Panc1 (cell line): ENCODE measurements at regions not wholly inside any gene's neighbourhood (a gene's known extent, or its start where the extent isn't known, plus 50 kb on each side); places are given as distances from the start of the nearest gene placed in this dataset.

ENCODE experiments used
- CTCF ChIP-seq: fragments of 450-650 bp; IDR thresholded peaks from 2 replicates; pipeline ENCODE4 v1.5.1; 2017; ENCODE audit warnings: mild to moderate bottlenecking
- POLR2AphosphoS5 ChIP-seq: IDR thresholded peaks from 2 replicates; pipeline ENCODE4 v1.6.1; 2012; ENCODE audit warnings: mild to moderate bottlenecking, low read depth, low read length, moderate library complexity
- SIN3A ChIP-seq: IDR thresholded peaks from 2 replicates; pipeline ENCODE4 v1.6.1; 2012; ENCODE audit warnings: low read depth, mild to moderate bottlenecking, low read length, moderate library complexity, borderline replicate concordance; ENCODE audit not compliant: insufficient read depth

- TF ChIP-seq CTCF (no peak), SIN3A (no peak), POLR2AphosphoS5 (no peak)
Observed at GRCh38 chr4:148770848-148771247, 328.6 kb upstream of the NR3C2 start.
